NB4 (cell line): ENCODE measurements at regions not wholly inside any gene's neighbourhood (a gene's known extent, or its start where the extent isn't known, plus 50 kb on each side); places are given as distances from the start of the nearest gene placed in this dataset.

Source experiments
- CTCF ChIP-seq: IDR thresholded peaks from one replicate; pipeline ENCODE4 v1.5.1; 2012; ENCODE audit warnings: low read depth, low read length
- MAX ChIP-seq: IDR thresholded peaks from 2 replicates; pipeline ENCODE4 v1.6.1; 2011; ENCODE audit warnings: low read depth, low read length
- POLR2A ChIP-seq: IDR thresholded peaks from 2 replicates; pipeline ENCODE4 v1.6.1; 2011; ENCODE audit warnings: mild to moderate bottlenecking; ENCODE audit not compliant: insufficient read length; ENCODE audit errors: extremely low read depth

- TF ChIP-seq CTCF (no peak), POLR2A (no peak), MAX (no peak)
Measured at GRCh38 chr4:72974694-72975487, 94.6 kb downstream of the COX18 start.
